GM12878 (cell line): ENCODE measurements at regions not wholly inside any gene's neighbourhood (a gene's known extent, or its start where the extent isn't known, plus 50 kb on each side); places are given as distances from the start of the nearest gene placed in this dataset.

Experiments used
- ATAC-seq: fragments of 200-7000 bp; cut with Tn5 transposase; 3 replicates; pipeline ENCODE4 v1.9.1; 2020; ENCODE audit warnings: mild to moderate bottlenecking, moderate library complexity
- BruUV-seq: library from RNA; stranded (reverse); fragments of 400-500 nt; replicated peaks from 2 replicates; lab custom pipeline; 2021; lab: Mats Ljungman, UMichigan
- CTCF ChIA-PET: fragments of 300-600 bp; sonication (Branson Sonifier 250); formaldehyde crosslinking; extraction: SDS; loops from one replicate; lab custom pipeline; 2021; ENCODE audit warnings: inconsistent platforms; lab: Yijun Ruan, JAX
- POLR2A ChIA-PET: fragments of 350-600 bp; formaldehyde crosslinking; extraction: SDS; loops from one replicate; lab custom pipeline; 2021; ENCODE audit warnings: inconsistent platforms; lab: Charles Lee
- RAD21 ChIA-PET: fragments of 300-600 bp; sonication (Branson Sonifier 250); formaldehyde crosslinking; loops from one replicate; lab custom pipeline; 2023; ENCODE audit warnings: antibody characterized with exemption; ENCODE audit not compliant: unreplicated experiment; lab: Charles Lee
- SMC1A ChIA-PET: fragments of 300-600 bp; sonication (Branson Sonifier 250); formaldehyde crosslinking; loops from one replicate; lab custom pipeline; 2023; ENCODE audit not compliant: unreplicated experiment, uncharacterized antibody; lab: Charles Lee
- DNase-seq: peaks from one replicate; pipeline ENCODE4 v3.0.0-alpha.2; 2011; ENCODE audit warnings: low read depth, low spot score
- FAIRE-seq: peaks from 3 replicates; lab custom pipeline; 2011; peaks lifted over from hg19 to GRCh38; lab: Jason Lieb, UNC
- H2AFZ ChIP-seq: 2 replicates; pipeline ENCODE4 v1.6.0; 2011; ENCODE audit warnings: low read depth, low read length, control low read depth; ENCODE audit not compliant: control insufficient read depth
- H3K27ac ChIP-seq: 2 replicates; pipeline ENCODE4 v1.5.1; 2011; ENCODE audit warnings: control low read depth; ENCODE audit not compliant: control insufficient read depth, insufficient read depth
- H3K27me3 ChIP-seq, 2 experiments: replicated peaks in 1 of 2; 2 replicates each; pipeline versions ENCODE4 v1.6.0 to v1.6.1; 2011; ENCODE audit warnings: low read length in 1 of 2; ENCODE audit not compliant: control insufficient read depth in 2 of 2, insufficient read depth in 2 of 2
- H3K36me3 ChIP-seq, 2 experiments: 2 replicates each; pipeline ENCODE4 v1.5.1; 2011; ENCODE audit warnings: low read length in 1 of 2; ENCODE audit not compliant: control insufficient read depth in 2 of 2, insufficient read depth in 2 of 2
- H3K4me1 ChIP-seq: 2 replicates; pipeline ENCODE4 v1.6.1; 2011; ENCODE audit warnings: mild to moderate bottlenecking, low read length, moderate library complexity, mixed read lengths; ENCODE audit not compliant: control insufficient read depth, insufficient read depth
- H3K4me2 ChIP-seq: 2 replicates; pipeline ENCODE4 v1.6.0; 2011; ENCODE audit warnings: control low read depth; ENCODE audit not compliant: control insufficient read depth, insufficient read depth
- H3K4me3 ChIP-seq: fragments of 200-600 bp; sonication (generic); 2 replicates; pipeline ENCODE4 v1.5.1; 2016
- H3K79me2 ChIP-seq: 2 replicates; pipeline ENCODE4 v1.6.0; 2011; ENCODE audit warnings: low read length; ENCODE audit not compliant: control insufficient read depth, insufficient read depth
- H3K9ac ChIP-seq: 2 replicates; pipeline ENCODE4 v1.8.0; 2011; ENCODE audit warnings: low read length, control low read depth, mixed read lengths; ENCODE audit not compliant: control insufficient read depth, insufficient read depth
- H3K9me3 ChIP-seq: replicated peaks from 3 replicates; pipeline ENCODE4 v1.5.1; 2011; ENCODE audit warnings: mild to moderate bottlenecking, low read length; ENCODE audit not compliant: control insufficient read depth, insufficient read depth
- H4K20me1 ChIP-seq: 2 replicates; pipeline ENCODE4 v1.6.0; 2011; ENCODE audit not compliant: control insufficient read depth, insufficient read depth
- GABPA ChIP-seq: IDR thresholded peaks from 2 replicates; pipeline ENCODE4 v1.6.1; 2014; ENCODE audit warnings: antibody characterized with exemption, low read depth, mild to moderate bottlenecking, inconsistent platforms
- MLLT1 ChIP-seq: fragments of 450-650 bp; IDR thresholded peaks from 2 replicates; pipeline ENCODE4 v1.6.1; 2016; ENCODE audit warnings: mild to moderate bottlenecking
- NRF1 ChIP-seq: conservative IDR thresholded peaks from 2 replicates; pipeline ENCODE4 v1.6.1; 2011; ENCODE audit warnings: mild to moderate bottlenecking, low read depth, low read length, improper control_type of control experiment
- REST ChIP-seq: IDR thresholded peaks from 2 replicates; pipeline ENCODE4 v1.6.1; 2012; ENCODE audit warnings: mild to moderate bottlenecking, low read depth, low read length
- SRF ChIP-seq, 2 experiments: IDR thresholded peaks; 2 replicates each; pipeline ENCODE4 v1.6.1; 2011; ENCODE audit warnings: low read depth in 2 of 2, low read length in 2 of 2, mild to moderate bottlenecking in 1 of 2, moderate library complexity in 1 of 2
- TCF12 ChIP-seq: IDR thresholded peaks from 2 replicates; pipeline ENCODE4 v1.6.1; 2011; ENCODE audit warnings: low read depth, mild to moderate bottlenecking, low read length
- ZBTB11 ChIP-seq: fragments of 450-650 bp; formaldehyde crosslinking; IDR thresholded peaks from 2 replicates; pipeline ENCODE4 v1.5.0; 2022; ENCODE audit warnings: mild to moderate bottlenecking, missing genetic modification characterization
- ZNF207 ChIP-seq: fragments of 450-650 bp; IDR thresholded peaks from 2 replicates; pipeline ENCODE4 v1.6.1; 2014; ENCODE audit warnings: antibody characterized with exemption, mild to moderate bottlenecking, borderline replicate concordance
- WGBS: methylation state at CpG from one replicate; pipeline ENCODE4 v1.1.6; 2016; ENCODE audit warnings: low lambda C conversion rate; ENCODE audit not compliant: insufficient replicate concordance, insufficient coverage; ENCODE audit errors: missing lambda C conversion rate; 5-methylcytosine and 5-hydroxymethylcytosine counted together
- in situ Hi-C: fragments of 300-500 bp; cut with MboI; formaldehyde crosslinking; loops from 9 replicates; pipeline ENCODE4 v1.14.3; 2018; ENCODE audit warnings: mixed read lengths
- intact Hi-C: fragments of 100-400 bp; cut with micrococcal nuclease; formaldehyde crosslinking; loops from one replicate; pipeline ENCODE4 v1.14.2; 2022; ENCODE audit not compliant: unreplicated experiment

- no peaks in the 10 kb centered on the region for H3K27me3 ChIP-seq
- WGBS: 41% methylated on average over 2 of the region's 2 CpGs
- no peaks in the 10 kb centered on the region for H3K36me3 ChIP-seq
- no peaks in the 10 kb centered on the region for H3K79me2 ChIP-seq
- in situ Hi-C loops: no loop called here
- ChIA-PET SMC1A (interaction anchor here (0.6 to 2.0 kb wide), 5 partner anchors 14 to 192 kb away, joined by 3 to 6 read pairs (median 4); no protein-coding TSS in a partner anchor), RAD21 (interaction anchor here (1.7 kb wide), 1 partner anchor 35 kb away, joined by 5 read pairs; no protein-coding TSS in a partner anchor), POLR2A (interaction anchor here (0.6 kb wide), 1 partner anchor 14 kb away, joined by 3 read pairs; no protein-coding TSS in a partner anchor), CTCF (interaction anchor here (1.8 kb wide), 1 partner anchor 181 kb away, joined by 4 read pairs; no protein-coding TSS in a partner anchor)
- no peak for ATAC-seq
- H3K4me2 ChIP-seq: no peak overlapping the region
- no peaks in the 10 kb centered on the region for H3K4me1 ChIP-seq
- H3K9me3 ChIP-seq: no peaks in the 10 kb centered on the region; the same call in 1 of the 3 replicates
- H4K20me1 ChIP-seq: no peaks in the 10 kb centered on the region
- TF ChIP-seq NRF1 (no peak), ZBTB11 (CRISPR knock-in tag) (no peak), ZNF207 (no peak), GABPA (no peak), TCF12 (0 out of 2 replicates have a peak, but pooled peaks have one; percentile 16), MLLT1 (no peak), REST (peak; percentile 88), SRF (IDR thresholded peaks at IDR 0.05; ENCODE audit: low read depth in 2 of 2, low read length in 2 of 2) (no peak)
- no peak overlapping the region for H3K27ac ChIP-seq
- no peak for DNase-seq
- H3K9ac ChIP-seq: no peak overlapping the region
- no peak overlapping the region for H3K4me3 ChIP-seq
- H2AFZ ChIP-seq: no peak overlapping the region
- no peak for FAIRE-seq
- intact Hi-C loops: no loop called here
- no TSS peak for BruUV-seq
These were observed 72.9 kb upstream of the CD53 start for GRCh38 chr1:110800079-110800478.
